Transverse colon (tissue), 1 donor: ENCODE measurements at regions not wholly inside any gene's neighbourhood (a gene's known extent, or its start where the extent isn't known, plus 50 kb on each side); places are given as distances from the start of the nearest gene placed in this dataset.

Source experiments
- EP300 ChIP-seq: sonication (generic); formaldehyde crosslinking; IDR thresholded peaks from one replicate; pipeline ENCODE4 v1.6.1; 2017; ENCODE audit warnings: antibody characterized with exemption, low read depth
- POLR2A ChIP-seq: fragments of 450-650 bp; IDR thresholded peaks from one replicate; pipeline ENCODE4 v1.6.1; 2016; ENCODE audit warnings: antibody characterized with exemption, mild to moderate bottlenecking, moderate library complexity

DNA sequence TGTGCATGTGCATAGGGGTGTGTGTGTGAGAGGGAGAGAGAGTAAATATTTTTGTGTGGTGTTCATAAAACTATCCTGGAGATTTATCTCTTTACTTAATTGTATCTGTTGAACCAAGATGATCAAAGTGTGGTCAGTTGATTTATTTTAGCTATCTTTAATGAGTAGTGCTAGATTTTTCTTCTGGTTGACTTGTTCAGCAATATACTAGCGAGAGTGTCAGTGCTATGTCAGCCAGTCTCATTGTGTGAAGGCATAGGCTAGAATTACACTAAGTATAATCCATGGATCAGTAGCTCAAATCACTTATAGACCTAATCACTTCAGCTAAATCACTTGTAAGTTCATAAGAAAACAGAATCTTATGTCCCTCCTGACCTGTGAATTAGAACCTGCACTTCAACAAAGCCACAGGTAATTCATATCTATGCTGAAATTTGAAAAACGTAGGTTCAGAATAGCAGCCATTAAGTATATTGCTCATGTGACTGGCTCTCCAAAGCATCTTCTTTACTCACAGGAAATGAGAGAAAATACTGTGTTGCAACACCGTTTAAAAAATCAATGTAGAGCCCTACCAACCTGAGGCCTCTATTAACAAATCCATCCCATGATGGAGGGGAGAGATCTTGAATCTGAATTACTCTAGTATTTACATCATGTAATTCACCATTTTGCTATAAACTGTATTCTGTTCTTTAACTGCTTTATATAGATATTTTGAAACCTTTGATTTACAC lies 203.1 kb upstream of the ACTBL2 start:
- TF ChIP-seq POLR2A (no peak), EP300 (no peak)
